ENCODE measurements at regions not wholly inside any gene's neighbourhood (a gene's known extent, or its start where the extent isn't known, plus 50 kb on each side); places are given as distances from the start of the nearest gene placed in this dataset.

GRCh38 chr20:7144464-7144863, 377.0 kb downstream of the BMP2 start:
- TF ChIP-seq CSRNP3 (CRISPR knock-in tag; IDR thresholded peaks at IDR 0.05) = no peak
- TF ChIP-seq ISL1 (CRISPR knock-in tag; IDR thresholded peaks at IDR 0.05) = no peak
- TF ChIP-seq ZC3H10 (CRISPR knock-in tag; IDR thresholded peaks at IDR 0.05) = no peak
- TF ChIP-seq PATZ1 (CRISPR knock-in tag; IDR thresholded peaks at IDR 0.05; ENCODE audit: borderline replicate concordance) = no peak
- TF ChIP-seq TOX (CRISPR knock-in tag; IDR thresholded peaks at IDR 0.05; ENCODE audit: borderline replicate concordance) = no peak
- TF ChIP-seq TCF4 (CRISPR knock-in tag; IDR thresholded peaks at IDR 0.05; ENCODE audit: borderline replicate concordance) = no peak
- no peak for TF ChIP-seq BACH2 (CRISPR knock-in tag; IDR thresholded peaks at IDR 0.05; ENCODE audit: borderline replicate concordance)
- TF ChIP-seq ZNF70 (CRISPR knock-in tag; IDR thresholded peaks at IDR 0.05) = no peak
- no peak for TF ChIP-seq RARB (CRISPR knock-in tag; IDR thresholded peaks at IDR 0.05)
- TF ChIP-seq ZNF565 (CRISPR knock-in tag; conservative IDR thresholded peaks at IDR 0.05; ENCODE audit: low read depth) = no peak
- TF ChIP-seq SNAI2 (CRISPR knock-in tag; IDR thresholded peaks at IDR 0.05) = no peak
- no peak for TF ChIP-seq ZFP30 (CRISPR knock-in tag; IDR thresholded peaks at IDR 0.05)
- no peak for TF ChIP-seq ARNTL (CRISPR knock-in tag; IDR thresholded peaks at IDR 0.05; ENCODE audit: borderline replicate concordance, low read depth)
- TF ChIP-seq, protein P1, sequence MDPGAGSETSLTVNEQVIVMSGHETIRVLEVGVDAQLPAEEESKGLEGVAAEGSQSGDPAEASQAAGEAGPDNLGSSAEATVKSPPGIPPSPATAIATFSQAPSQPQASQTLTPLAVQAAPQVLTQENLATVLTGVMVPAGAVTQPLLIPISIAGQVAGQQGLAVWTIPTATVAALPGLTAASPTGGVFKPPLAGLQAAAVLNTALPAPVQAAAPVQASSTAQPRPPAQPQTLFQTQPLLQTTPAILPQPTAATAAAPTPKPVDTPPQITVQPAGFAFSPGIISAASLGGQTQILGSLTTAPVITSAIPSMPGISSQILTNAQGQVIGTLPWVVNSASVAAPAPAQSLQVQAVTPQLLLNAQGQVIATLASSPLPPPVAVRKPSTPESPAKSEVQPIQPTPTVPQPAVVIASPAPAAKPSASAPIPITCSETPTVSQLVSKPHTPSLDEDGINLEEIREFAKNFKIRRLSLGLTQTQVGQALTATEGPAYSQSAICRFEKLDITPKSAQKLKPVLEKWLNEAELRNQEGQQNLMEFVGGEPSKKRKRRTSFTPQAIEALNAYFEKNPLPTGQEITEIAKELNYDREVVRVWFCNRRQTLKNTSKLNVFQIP (CRISPR knock-in tag; IDR thresholded peaks at IDR 0.05; ENCODE audit: borderline replicate concordance, low read depth) = no peak
- no peak for TF ChIP-seq OSR1 (CRISPR knock-in tag; IDR thresholded peaks at IDR 0.05)
- TF ChIP-seq ZNF8 (CRISPR knock-in tag; IDR thresholded peaks at IDR 0.05) = no peak
- TF ChIP-seq CREB5 (CRISPR knock-in tag; IDR thresholded peaks at IDR 0.05; ENCODE audit: low read depth) = no peak
- TF ChIP-seq GLIS3 (CRISPR knock-in tag; IDR thresholded peaks at IDR 0.05) = no peak
- no peak for ATAC-seq

DNA sequence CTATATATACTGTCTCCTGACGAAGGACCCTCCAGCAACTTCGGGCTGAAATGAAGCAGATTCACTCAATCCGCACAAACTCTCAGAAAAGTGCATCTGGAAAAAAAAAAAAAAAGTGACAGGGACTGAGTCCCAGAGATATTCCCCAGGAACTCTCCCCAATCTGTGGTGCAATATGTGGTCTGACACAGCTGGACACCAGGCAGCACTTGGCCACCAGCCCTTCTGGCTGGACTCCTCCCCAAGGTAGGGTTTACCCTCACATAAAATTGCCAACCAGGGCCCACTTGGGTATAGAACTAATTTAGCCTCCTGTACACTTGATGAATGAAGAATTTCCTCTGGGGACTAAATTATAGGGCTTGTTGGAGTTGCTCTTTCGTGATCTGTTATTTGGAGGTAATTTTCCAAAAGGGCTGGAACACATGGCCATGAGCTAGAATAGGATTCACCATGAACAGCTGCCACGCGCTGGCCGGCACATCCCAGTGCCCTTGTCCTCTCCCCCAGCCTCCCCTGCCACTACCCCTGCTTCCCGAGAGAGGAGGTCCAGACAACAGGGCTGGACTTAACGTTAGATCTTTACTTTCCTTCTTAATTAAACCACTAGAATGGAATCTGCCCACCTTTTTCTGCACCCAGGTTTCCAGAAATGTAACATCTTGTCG, 379.2 kb downstream of the BMP2 start:
- ATAC-seq = no peak
- TF ChIP-seq ESRRG (CRISPR knock-in tag; IDR thresholded peaks at IDR 0.05) (no peak), ARNTL (CRISPR knock-in tag; IDR thresholded peaks at IDR 0.05; ENCODE audit: borderline replicate concordance, low read depth) (no peak), ISL1 (CRISPR knock-in tag; IDR thresholded peaks at IDR 0.05) (no peak), TCF4 (CRISPR knock-in tag; IDR thresholded peaks at IDR 0.05; ENCODE audit: borderline replicate concordance) (no peak)
- TF ChIP-seq, protein P2, sequence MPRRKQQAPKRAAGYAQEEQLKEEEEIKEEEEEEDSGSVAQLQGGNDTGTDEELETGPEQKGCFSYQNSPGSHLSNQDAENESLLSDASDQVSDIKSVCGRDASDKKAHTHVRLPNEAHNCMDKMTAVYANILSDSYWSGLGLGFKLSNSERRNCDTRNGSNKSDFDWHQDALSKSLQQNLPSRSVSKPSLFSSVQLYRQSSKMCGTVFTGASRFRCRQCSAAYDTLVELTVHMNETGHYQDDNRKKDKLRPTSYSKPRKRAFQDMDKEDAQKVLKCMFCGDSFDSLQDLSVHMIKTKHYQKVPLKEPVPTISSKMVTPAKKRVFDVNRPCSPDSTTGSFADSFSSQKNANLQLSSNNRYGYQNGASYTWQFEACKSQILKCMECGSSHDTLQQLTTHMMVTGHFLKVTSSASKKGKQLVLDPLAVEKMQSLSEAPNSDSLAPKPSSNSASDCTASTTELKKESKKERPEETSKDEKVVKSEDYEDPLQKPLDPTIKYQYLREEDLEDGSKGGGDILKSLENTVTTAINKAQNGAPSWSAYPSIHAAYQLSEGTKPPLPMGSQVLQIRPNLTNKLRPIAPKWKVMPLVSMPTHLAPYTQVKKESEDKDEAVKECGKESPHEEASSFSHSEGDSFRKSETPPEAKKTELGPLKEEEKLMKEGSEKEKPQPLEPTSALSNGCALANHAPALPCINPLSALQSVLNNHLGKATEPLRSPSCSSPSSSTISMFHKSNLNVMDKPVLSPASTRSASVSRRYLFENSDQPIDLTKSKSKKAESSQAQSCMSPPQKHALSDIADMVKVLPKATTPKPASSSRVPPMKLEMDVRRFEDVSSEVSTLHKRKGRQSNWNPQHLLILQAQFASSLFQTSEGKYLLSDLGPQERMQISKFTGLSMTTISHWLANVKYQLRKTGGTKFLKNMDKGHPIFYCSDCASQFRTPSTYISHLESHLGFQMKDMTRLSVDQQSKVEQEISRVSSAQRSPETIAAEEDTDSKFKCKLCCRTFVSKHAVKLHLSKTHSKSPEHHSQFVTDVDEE (CRISPR knock-in tag; IDR thresholded peaks at IDR 0.05) = no peak

- no peak for ATAC-seq
- TF ChIP-seq ZNF565 (CRISPR knock-in tag; conservative IDR thresholded peaks at IDR 0.05; ENCODE audit: low read depth) (no peak), ZFP30 (CRISPR knock-in tag; IDR thresholded peaks at IDR 0.05) (no peak), CREB5 (CRISPR knock-in tag; IDR thresholded peaks at IDR 0.05; ENCODE audit: low read depth) (no peak), ZNF8 (CRISPR knock-in tag; IDR thresholded peaks at IDR 0.05) (no peak), ESRRG (CRISPR knock-in tag; IDR thresholded peaks at IDR 0.05) (no peak), ARNTL (CRISPR knock-in tag; IDR thresholded peaks at IDR 0.05; ENCODE audit: borderline replicate concordance, low read depth) (no peak), RARB (CRISPR knock-in tag; IDR thresholded peaks at IDR 0.05) (no peak), ZNF70 (CRISPR knock-in tag; IDR thresholded peaks at IDR 0.05) (no peak), CSRNP3 (CRISPR knock-in tag; IDR thresholded peaks at IDR 0.05) (no peak), SNAI2 (CRISPR knock-in tag; IDR thresholded peaks at IDR 0.05) (no peak), PPARA (CRISPR knock-in tag; IDR thresholded peaks at IDR 0.05; ENCODE audit: borderline replicate concordance) (no peak), ZC3H10 (CRISPR knock-in tag; IDR thresholded peaks at IDR 0.05) (no peak)
- TF ChIP-seq, protein P1 (CRISPR knock-in tag; IDR thresholded peaks at IDR 0.05; ENCODE audit: borderline replicate concordance, low read depth) = no peak
Measured at GRCh38 chr20:7147220-7147601, 379.7 kb downstream of the BMP2 start.

Data from SK-N-SH treated with all-trans-retinoic acid at 6 μM for 48 hours (cell line).